H1 (cell line): ENCODE measurements at regions not wholly inside any gene's neighbourhood (a gene's known extent, or its start where the extent isn't known, plus 50 kb on each side); places are given as distances from the start of the nearest gene placed in this dataset.

Experiments
- CREB1 ChIP-seq: IDR thresholded peaks from 2 replicates; pipeline ENCODE4 v1.6.1; 2012; ENCODE audit warnings: inconsistent platforms
- TF ChIP-seq, protein P1 (sequence below), 3 experiments: IDR thresholded peaks; 1 replicate in 2 of 3; 2 replicates in 1 of 3; pipeline versions ENCODE4 v1.5.1 to v1.6.1; 2011; ENCODE audit warnings: low read length in 3 of 3, mild to moderate bottlenecking in 3 of 3, inconsistent platforms in 2 of 3, low read depth in 1 of 3, moderate library complexity in 1 of 3; ENCODE audit not compliant: insufficient read depth in 1 of 3; ENCODE audit errors: control extremely low read depth in 1 of 3

GRCh38 chr7:131967216-131967730 is 410.8 kb upstream of the PODXL start (continued):
- TF ChIP-seq, protein P1, sequence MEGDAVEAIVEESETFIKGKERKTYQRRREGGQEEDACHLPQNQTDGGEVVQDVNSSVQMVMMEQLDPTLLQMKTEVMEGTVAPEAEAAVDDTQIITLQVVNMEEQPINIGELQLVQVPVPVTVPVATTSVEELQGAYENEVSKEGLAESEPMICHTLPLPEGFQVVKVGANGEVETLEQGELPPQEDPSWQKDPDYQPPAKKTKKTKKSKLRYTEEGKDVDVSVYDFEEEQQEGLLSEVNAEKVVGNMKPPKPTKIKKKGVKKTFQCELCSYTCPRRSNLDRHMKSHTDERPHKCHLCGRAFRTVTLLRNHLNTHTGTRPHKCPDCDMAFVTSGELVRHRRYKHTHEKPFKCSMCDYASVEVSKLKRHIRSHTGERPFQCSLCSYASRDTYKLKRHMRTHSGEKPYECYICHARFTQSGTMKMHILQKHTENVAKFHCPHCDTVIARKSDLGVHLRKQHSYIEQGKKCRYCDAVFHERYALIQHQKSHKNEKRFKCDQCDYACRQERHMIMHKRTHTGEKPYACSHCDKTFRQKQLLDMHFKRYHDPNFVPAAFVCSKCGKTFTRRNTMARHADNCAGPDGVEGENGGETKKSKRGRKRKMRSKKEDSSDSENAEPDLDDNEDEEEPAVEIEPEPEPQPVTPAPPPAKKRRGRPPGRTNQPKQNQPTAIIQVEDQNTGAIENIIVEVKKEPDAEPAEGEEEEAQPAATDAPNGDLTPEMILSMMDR (IDR thresholded peaks at IDR 0.05; ENCODE audit: control extremely low read depth in 1 of 3, insufficient read depth in 1 of 3, low read depth in 1 of 3, low read length in 3 of 3): no peak
- TF ChIP-seq CREB1: no peak
